ENCODE measurements at regions not wholly inside any gene's neighbourhood (a gene's known extent, or its start where the extent isn't known, plus 50 kb on each side); places are given as distances from the start of the nearest gene placed in this dataset.

DNA sequence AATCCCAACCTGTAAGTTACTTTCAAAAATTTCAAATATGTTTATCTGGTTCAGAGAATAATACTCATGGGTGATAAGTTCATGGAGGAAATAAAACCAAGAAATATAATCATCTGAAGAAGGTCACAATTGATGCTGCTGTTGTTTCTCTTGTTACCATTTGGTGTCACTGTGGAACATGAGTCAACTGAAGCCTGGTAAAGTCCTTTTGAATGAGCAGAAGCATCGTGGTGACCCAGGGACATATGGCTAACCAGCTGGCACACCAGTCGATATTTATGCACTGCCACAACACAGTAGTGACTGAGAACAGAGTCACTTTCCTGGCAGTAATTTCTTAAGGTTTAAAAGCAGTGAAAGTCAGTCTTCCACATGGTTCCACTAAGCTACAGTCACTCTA is 612.9 kb upstream of the TLE4 start:
- TF ChIP-seq, protein P1, sequence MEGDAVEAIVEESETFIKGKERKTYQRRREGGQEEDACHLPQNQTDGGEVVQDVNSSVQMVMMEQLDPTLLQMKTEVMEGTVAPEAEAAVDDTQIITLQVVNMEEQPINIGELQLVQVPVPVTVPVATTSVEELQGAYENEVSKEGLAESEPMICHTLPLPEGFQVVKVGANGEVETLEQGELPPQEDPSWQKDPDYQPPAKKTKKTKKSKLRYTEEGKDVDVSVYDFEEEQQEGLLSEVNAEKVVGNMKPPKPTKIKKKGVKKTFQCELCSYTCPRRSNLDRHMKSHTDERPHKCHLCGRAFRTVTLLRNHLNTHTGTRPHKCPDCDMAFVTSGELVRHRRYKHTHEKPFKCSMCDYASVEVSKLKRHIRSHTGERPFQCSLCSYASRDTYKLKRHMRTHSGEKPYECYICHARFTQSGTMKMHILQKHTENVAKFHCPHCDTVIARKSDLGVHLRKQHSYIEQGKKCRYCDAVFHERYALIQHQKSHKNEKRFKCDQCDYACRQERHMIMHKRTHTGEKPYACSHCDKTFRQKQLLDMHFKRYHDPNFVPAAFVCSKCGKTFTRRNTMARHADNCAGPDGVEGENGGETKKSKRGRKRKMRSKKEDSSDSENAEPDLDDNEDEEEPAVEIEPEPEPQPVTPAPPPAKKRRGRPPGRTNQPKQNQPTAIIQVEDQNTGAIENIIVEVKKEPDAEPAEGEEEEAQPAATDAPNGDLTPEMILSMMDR (IDR thresholded peaks at IDR 0.05; ENCODE audit: insufficient read depth, low read length, poor library complexity, severe bottlenecking): no peak
- no peak for TF ChIP-seq EZH2phosphoT487 (conservative IDR thresholded peaks at IDR 0.05; ENCODE audit: low read length)
